DOHH2 (cell line): ENCODE measurements at regions not wholly inside any gene's neighbourhood (a gene's known extent, or its start where the extent isn't known, plus 50 kb on each side); places are given as distances from the start of the nearest gene placed in this dataset.

Experiments
- EZH2phosphoT487 ChIP-seq: fragments of 200-600 bp; sonication (generic); IDR thresholded peaks from 2 replicates; pipeline ENCODE4 v1.6.1; 2017; ENCODE audit warnings: borderline replicate concordance, mild to moderate bottlenecking, antibody characterized with exemption, low read length, moderate library complexity, mixed read lengths
- TF ChIP-seq, protein P1 (sequence below): fragments of 200-600 bp; sonication (generic); IDR thresholded peaks from one replicate; pipeline ENCODE4 v1.5.1; 2014; ENCODE audit warnings: antibody characterized with exemption, mild to moderate bottlenecking, low read depth, low read length; ENCODE audit not compliant: poor library complexity, severe bottlenecking

DNA sequence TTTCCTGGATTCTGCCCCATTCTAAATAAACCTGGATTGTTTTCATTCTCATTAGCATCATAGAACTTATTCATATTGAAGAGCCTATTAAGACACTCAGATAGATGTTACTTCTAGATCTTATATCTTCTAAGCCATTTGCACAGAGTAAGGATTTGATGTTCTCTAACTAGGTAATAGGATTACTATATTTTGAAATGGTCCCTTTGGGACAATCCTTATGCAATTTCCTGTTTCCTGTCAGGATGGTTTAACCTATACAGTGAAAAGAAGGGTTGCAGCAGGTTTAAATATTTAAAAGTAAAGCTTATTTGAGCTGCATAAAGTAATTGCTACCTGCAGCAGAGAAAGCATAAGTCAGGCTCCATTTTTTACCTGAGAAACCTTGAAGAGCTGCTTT is 860.1 kb downstream of the TFAP2A start:
- TF ChIP-seq, protein P1, sequence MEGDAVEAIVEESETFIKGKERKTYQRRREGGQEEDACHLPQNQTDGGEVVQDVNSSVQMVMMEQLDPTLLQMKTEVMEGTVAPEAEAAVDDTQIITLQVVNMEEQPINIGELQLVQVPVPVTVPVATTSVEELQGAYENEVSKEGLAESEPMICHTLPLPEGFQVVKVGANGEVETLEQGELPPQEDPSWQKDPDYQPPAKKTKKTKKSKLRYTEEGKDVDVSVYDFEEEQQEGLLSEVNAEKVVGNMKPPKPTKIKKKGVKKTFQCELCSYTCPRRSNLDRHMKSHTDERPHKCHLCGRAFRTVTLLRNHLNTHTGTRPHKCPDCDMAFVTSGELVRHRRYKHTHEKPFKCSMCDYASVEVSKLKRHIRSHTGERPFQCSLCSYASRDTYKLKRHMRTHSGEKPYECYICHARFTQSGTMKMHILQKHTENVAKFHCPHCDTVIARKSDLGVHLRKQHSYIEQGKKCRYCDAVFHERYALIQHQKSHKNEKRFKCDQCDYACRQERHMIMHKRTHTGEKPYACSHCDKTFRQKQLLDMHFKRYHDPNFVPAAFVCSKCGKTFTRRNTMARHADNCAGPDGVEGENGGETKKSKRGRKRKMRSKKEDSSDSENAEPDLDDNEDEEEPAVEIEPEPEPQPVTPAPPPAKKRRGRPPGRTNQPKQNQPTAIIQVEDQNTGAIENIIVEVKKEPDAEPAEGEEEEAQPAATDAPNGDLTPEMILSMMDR: no peak
- TF ChIP-seq EZH2phosphoT487: no peak
